GM12878 (cell line): ENCODE measurements at regions not wholly inside any gene's neighbourhood (a gene's known extent, or its start where the extent isn't known, plus 50 kb on each side); places are given as distances from the start of the nearest gene placed in this dataset.

ENCODE experiments used
- ATAC-seq: fragments of 200-7000 bp; cut with Tn5 transposase; 3 replicates; pipeline ENCODE4 v1.9.1; 2020; ENCODE audit warnings: mild to moderate bottlenecking, moderate library complexity
- BruUV-seq: library from RNA; stranded (reverse); fragments of 400-500 nt; replicated peaks from 2 replicates; lab custom pipeline; 2021; lab: Mats Ljungman, UMichigan
- CTCF ChIA-PET: fragments of 300-600 bp; sonication (Branson Sonifier 250); formaldehyde crosslinking; extraction: SDS; loops from one replicate; lab custom pipeline; 2021; ENCODE audit warnings: inconsistent platforms; lab: Yijun Ruan, JAX
- POLR2A ChIA-PET: fragments of 350-600 bp; formaldehyde crosslinking; extraction: SDS; loops from one replicate; lab custom pipeline; 2021; ENCODE audit warnings: inconsistent platforms; lab: Charles Lee
- RAD21 ChIA-PET: fragments of 300-600 bp; sonication (Branson Sonifier 250); formaldehyde crosslinking; loops from one replicate; lab custom pipeline; 2023; ENCODE audit warnings: antibody characterized with exemption; ENCODE audit not compliant: unreplicated experiment; lab: Charles Lee
- SMC1A ChIA-PET: fragments of 300-600 bp; sonication (Branson Sonifier 250); formaldehyde crosslinking; loops from one replicate; lab custom pipeline; 2023; ENCODE audit not compliant: unreplicated experiment, uncharacterized antibody; lab: Charles Lee
- DNase-seq: peaks from one replicate; pipeline ENCODE4 v3.0.0-alpha.2; 2011; ENCODE audit warnings: low read depth, low spot score
- FAIRE-seq: peaks from 3 replicates; lab custom pipeline; 2011; peaks lifted over from hg19 to GRCh38; lab: Jason Lieb, UNC
- H2AFZ ChIP-seq: 2 replicates; pipeline ENCODE4 v1.6.0; 2011; ENCODE audit warnings: low read depth, low read length, control low read depth; ENCODE audit not compliant: control insufficient read depth
- H3K27ac ChIP-seq: 2 replicates; pipeline ENCODE4 v1.5.1; 2011; ENCODE audit warnings: control low read depth; ENCODE audit not compliant: control insufficient read depth, insufficient read depth
- H3K27me3 ChIP-seq, 2 experiments: replicated peaks in 1 of 2; 2 replicates each; pipeline versions ENCODE4 v1.6.0 to v1.6.1; 2011; ENCODE audit warnings: low read length in 1 of 2; ENCODE audit not compliant: control insufficient read depth in 2 of 2, insufficient read depth in 2 of 2
- H3K36me3 ChIP-seq, 2 experiments: 2 replicates each; pipeline ENCODE4 v1.5.1; 2011; ENCODE audit warnings: low read length in 1 of 2; ENCODE audit not compliant: control insufficient read depth in 2 of 2, insufficient read depth in 2 of 2
- H3K4me1 ChIP-seq: 2 replicates; pipeline ENCODE4 v1.6.1; 2011; ENCODE audit warnings: mild to moderate bottlenecking, low read length, moderate library complexity, mixed read lengths; ENCODE audit not compliant: control insufficient read depth, insufficient read depth
- H3K4me2 ChIP-seq: 2 replicates; pipeline ENCODE4 v1.6.0; 2011; ENCODE audit warnings: control low read depth; ENCODE audit not compliant: control insufficient read depth, insufficient read depth
- H3K4me3 ChIP-seq: fragments of 200-600 bp; sonication (generic); 2 replicates; pipeline ENCODE4 v1.5.1; 2016
- H3K79me2 ChIP-seq: 2 replicates; pipeline ENCODE4 v1.6.0; 2011; ENCODE audit warnings: low read length; ENCODE audit not compliant: control insufficient read depth, insufficient read depth
- H3K9ac ChIP-seq: 2 replicates; pipeline ENCODE4 v1.8.0; 2011; ENCODE audit warnings: low read length, control low read depth, mixed read lengths; ENCODE audit not compliant: control insufficient read depth, insufficient read depth
- H3K9me3 ChIP-seq: replicated peaks from 3 replicates; pipeline ENCODE4 v1.5.1; 2011; ENCODE audit warnings: mild to moderate bottlenecking, low read length; ENCODE audit not compliant: control insufficient read depth, insufficient read depth
- H4K20me1 ChIP-seq: 2 replicates; pipeline ENCODE4 v1.6.0; 2011; ENCODE audit not compliant: control insufficient read depth, insufficient read depth
- ATF3 ChIP-seq: IDR thresholded peaks from 2 replicates; pipeline ENCODE4 v1.6.1; 2011; ENCODE audit warnings: low read depth, mild to moderate bottlenecking, low read length, moderate library complexity, borderline replicate concordance; ENCODE audit errors: extremely low read depth
- BCL11A ChIP-seq: IDR thresholded peaks from 2 replicates; pipeline ENCODE4 v1.6.1; 2011; ENCODE audit warnings: low read depth, low read length
- BCLAF1 ChIP-seq: fragments of 450-650 bp; IDR thresholded peaks from 2 replicates; pipeline ENCODE4 v1.6.1; 2017; ENCODE audit warnings: antibody characterized with exemption, mild to moderate bottlenecking, moderate library complexity
- EGR1 ChIP-seq, 2 experiments: IDR thresholded peaks; 1 replicate in 1 of 2; 2 replicates in 1 of 2; pipeline ENCODE4 v1.6.1; 2011 to 2012; ENCODE audit warnings: low read depth in 2 of 2, low read length in 2 of 2, borderline replicate concordance in 1 of 2, mild to moderate bottlenecking in 1 of 2, moderate library complexity in 1 of 2
- EP300 ChIP-seq, 2 experiments: fragments of 150-350 bp in 1 of 2; IDR thresholded peaks; 2 replicates each; pipeline ENCODE4 v1.6.1; 2011 to 2012; ENCODE audit warnings: low read depth in 2 of 2, low read length in 2 of 2, borderline replicate concordance in 1 of 2, improper control_type of control experiment in 1 of 2, inconsistent platforms in 1 of 2; ENCODE audit not compliant: control insufficient read depth in 1 of 2
- IRF3 ChIP-seq: fragments of 450-650 bp; IDR thresholded peaks from 2 replicates; pipeline ENCODE4 v1.6.1; 2014; ENCODE audit warnings: mild to moderate bottlenecking
- POLR2AphosphoS2 ChIP-seq: IDR thresholded peaks from 2 replicates; pipeline ENCODE4 v1.6.1; 2011; ENCODE audit warnings: low read depth, mild to moderate bottlenecking, low read length, improper control_type of control experiment, moderate library complexity
- RBBP5 ChIP-seq: fragments of 200-600 bp; sonication (generic); conservative IDR thresholded peaks from 2 replicates; pipeline ENCODE4 v1.6.1; 2016
- RUNX3 ChIP-seq: IDR thresholded peaks from 2 replicates; pipeline ENCODE4 v1.6.1; 2012; ENCODE audit warnings: low read length, inconsistent platforms
- SMAD1 ChIP-seq: fragments of 450-650 bp; IDR thresholded peaks from 2 replicates; pipeline ENCODE4 v1.6.1; 2018; ENCODE audit warnings: mild to moderate bottlenecking, low read depth; ENCODE audit not compliant: partially characterized antibody
- WGBS: methylation state at CpG from one replicate; pipeline ENCODE4 v1.1.6; 2016; ENCODE audit warnings: low lambda C conversion rate; ENCODE audit not compliant: insufficient replicate concordance, insufficient coverage; ENCODE audit errors: missing lambda C conversion rate; 5-methylcytosine and 5-hydroxymethylcytosine counted together
- in situ Hi-C: fragments of 300-500 bp; cut with MboI; formaldehyde crosslinking; loops from 9 replicates; pipeline ENCODE4 v1.14.3; 2018; ENCODE audit warnings: mixed read lengths
- intact Hi-C: fragments of 100-400 bp; cut with micrococcal nuclease; formaldehyde crosslinking; loops from one replicate; pipeline ENCODE4 v1.14.2; 2022; ENCODE audit not compliant: unreplicated experiment
- TF ChIP-seq, protein P1 (sequence below): fragments of 450-650 bp; conservative IDR thresholded peaks from 2 replicates; pipeline ENCODE4 v1.6.1; 2017; ENCODE audit warnings: mild to moderate bottlenecking, moderate library complexity
- TF ChIP-seq, protein P2 (sequence below): fragments of 150-350 bp; IDR thresholded peaks from 2 replicates; pipeline ENCODE4 v1.6.1; 2016; ENCODE audit warnings: low read depth, low read length

DNA sequence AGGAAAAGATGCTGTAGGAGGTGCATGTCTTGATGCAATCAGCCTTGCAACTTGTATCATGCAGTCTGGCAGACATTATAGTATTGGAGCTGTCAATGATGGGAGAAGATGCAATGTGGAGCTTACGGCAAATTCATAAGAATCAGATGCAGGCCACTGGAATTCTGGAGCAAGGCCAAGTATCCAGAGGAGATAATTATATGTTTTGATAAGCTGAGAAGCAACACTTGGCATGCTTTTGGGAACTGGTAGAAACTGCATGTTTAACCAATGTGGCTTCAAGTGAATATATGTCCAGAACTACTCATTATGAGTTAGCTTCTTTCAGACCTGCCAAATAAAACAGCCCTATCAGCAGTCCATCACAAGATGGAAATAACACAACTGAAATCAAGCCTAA lies 249.1 kb upstream of the PPFIA2 start (continued):
- TF ChIP-seq BCLAF1, result no peak
- TF ChIP-seq SMAD1, result no peak
- no peak for TF ChIP-seq POLR2AphosphoS2
- TF ChIP-seq IRF3, result no peak

GRCh38 chr12:81998761-81999378 lies 239.7 kb upstream of the PPFIA2 start:
- DNase-seq, result no peak
- intact Hi-C loops (no loop called here), in situ Hi-C loops (no loop called here)
- no peak for ATAC-seq
- 0% methylated on average over 2 of the region's 2 CpGs for WGBS
- Histone ChIP-seq H3K27me3 (no peaks in the 10 kb centered on the region), H3K9me3 (no peaks in the 10 kb centered on the region), H4K20me1 (no peaks in the 10 kb centered on the region), H3K9ac (no peak overlapping the region), H3K4me1 (no peaks in the 10 kb centered on the region), H3K36me3 (no peaks in the 10 kb centered on the region), H3K4me2 (no peak overlapping the region), H2AFZ (no peak overlapping the region), H3K79me2 (no peaks in the 10 kb centered on the region), H3K4me3 (no peak overlapping the region), H3K27ac (no peak overlapping the region)
- CTCF ChIA-PET, result no interaction called here
- SMC1A ChIA-PET, result interaction anchor here (1.0 kb wide), 1 partner anchor 11 kb away, joined by 3 read pairs; no protein-coding TSS in a partner anchor
- no peak for FAIRE-seq
- RAD21 ChIA-PET, result no interaction called here
- no TSS peak for BruUV-seq
- POLR2A ChIA-PET, result no interaction called here
- TF ChIP-seq EGR1 (IDR thresholded peaks at IDR 0.05; ENCODE audit: borderline replicate concordance in 1 of 2, low read depth in 2 of 2, low read length in 2 of 2) (no peak), RBBP5 (no peak), ATF3 (no peak), BCL11A (no peak), EP300 (IDR thresholded peaks at IDR 0.05; ENCODE audit: borderline replicate concordance in 1 of 2, control insufficient read depth in 1 of 2, low read depth in 2 of 2, low read length in 2 of 2) (no peak), RUNX3 (no peak)
- TF ChIP-seq, protein P1, sequence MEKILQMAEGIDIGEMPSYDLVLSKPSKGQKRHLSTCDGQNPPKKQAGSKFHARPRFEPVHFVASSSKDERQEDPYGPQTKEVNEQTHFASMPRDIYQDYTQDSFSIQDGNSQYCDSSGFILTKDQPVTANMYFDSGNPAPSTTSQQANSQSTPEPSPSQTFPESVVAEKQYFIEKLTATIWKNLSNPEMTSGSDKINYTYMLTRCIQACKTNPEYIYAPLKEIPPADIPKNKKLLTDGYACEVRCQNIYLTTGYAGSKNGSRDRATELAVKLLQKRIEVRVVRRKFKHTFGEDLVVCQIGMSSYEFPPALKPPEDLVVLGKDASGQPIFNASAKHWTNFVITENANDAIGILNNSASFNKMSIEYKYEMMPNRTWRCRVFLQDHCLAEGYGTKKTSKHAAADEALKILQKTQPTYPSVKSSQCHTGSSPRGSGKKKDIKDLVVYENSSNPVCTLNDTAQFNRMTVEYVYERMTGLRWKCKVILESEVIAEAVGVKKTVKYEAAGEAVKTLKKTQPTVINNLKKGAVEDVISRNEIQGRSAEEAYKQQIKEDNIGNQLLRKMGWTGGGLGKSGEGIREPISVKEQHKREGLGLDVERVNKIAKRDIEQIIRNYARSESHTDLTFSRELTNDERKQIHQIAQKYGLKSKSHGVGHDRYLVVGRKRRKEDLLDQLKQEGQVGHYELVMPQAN, result no peak
- TF ChIP-seq, protein P2, sequence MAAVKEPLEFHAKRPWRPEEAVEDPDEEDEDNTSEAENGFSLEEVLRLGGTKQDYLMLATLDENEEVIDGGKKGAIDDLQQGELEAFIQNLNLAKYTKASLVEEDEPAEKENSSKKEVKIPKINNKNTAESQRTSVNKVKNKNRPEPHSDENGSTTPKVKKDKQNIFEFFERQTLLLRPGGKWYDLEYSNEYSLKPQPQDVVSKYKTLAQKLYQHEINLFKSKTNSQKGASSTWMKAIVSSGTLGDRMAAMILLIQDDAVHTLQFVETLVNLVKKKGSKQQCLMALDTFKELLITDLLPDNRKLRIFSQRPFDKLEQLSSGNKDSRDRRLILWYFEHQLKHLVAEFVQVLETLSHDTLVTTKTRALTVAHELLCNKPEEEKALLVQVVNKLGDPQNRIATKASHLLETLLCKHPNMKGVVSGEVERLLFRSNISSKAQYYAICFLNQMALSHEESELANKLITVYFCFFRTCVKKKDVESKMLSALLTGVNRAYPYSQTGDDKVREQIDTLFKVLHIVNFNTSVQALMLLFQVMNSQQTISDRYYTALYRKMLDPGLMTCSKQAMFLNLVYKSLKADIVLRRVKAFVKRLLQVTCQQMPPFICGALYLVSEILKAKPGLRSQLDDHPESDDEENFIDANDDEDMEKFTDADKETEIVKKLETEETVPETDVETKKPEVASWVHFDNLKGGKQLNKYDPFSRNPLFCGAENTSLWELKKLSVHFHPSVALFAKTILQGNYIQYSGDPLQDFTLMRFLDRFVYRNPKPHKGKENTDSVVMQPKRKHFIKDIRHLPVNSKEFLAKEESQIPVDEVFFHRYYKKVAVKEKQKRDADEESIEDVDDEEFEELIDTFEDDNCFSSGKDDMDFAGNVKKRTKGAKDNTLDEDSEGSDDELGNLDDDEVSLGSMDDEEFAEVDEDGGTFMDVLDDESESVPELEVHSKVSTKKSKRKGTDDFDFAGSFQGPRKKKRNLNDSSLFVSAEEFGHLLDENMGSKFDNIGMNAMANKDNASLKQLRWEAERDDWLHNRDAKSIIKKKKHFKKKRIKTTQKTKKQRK, result no peak
